Urinary bladder (tissue), 3 donors: ENCODE measurements at regions not wholly inside any gene's neighbourhood (a gene's known extent, or its start where the extent isn't known, plus 50 kb on each side); places are given as distances from the start of the nearest gene placed in this dataset.

ENCODE experiments used
- DNase-seq: peaks from one replicate; pipeline ENCODE4 v3.0.0-alpha.2; 2015; ENCODE audit errors: extremely low spot score
- H3K27ac ChIP-seq: one replicate; pipeline ENCODE4 v1.5.1; 2013; ENCODE audit warnings: low read depth, mild to moderate bottlenecking, moderate library complexity
- H3K36me3 ChIP-seq: one replicate; pipeline ENCODE4 v1.6.1; 2013; ENCODE audit warnings: mild to moderate bottlenecking, moderate library complexity; ENCODE audit not compliant: insufficient read depth
- H3K4me1 ChIP-seq: one replicate; pipeline ENCODE4 v1.6.1; 2013; ENCODE audit warnings: mild to moderate bottlenecking, moderate library complexity; ENCODE audit not compliant: insufficient read depth
- H3K4me3 ChIP-seq: one replicate; pipeline ENCODE4 v1.5.1; 2013; ENCODE audit warnings: low read depth, low read length
- WGBS: extraction: QIAGEN DNeasy Blood & Tissue Kit; methylation state at CpG from one replicate; pipeline ENCODE4 v1.1.7; 2013; 5-methylcytosine and 5-hydroxymethylcytosine counted together
- donor health status: healthy with polysubstance abuse.
- donor health status: healthy.

GRCh38 chr6:164578616-164579015 is 730.8 kb downstream of the C6orf118 start:
- no peak for DNase-seq
- Histone ChIP-seq H3K4me3 (no peak overlapping the region), H3K4me1 (no peaks in the 10 kb centered on the region), H3K27ac (no peak overlapping the region), H3K36me3 (no peaks in the 10 kb centered on the region)
- whole genome bisulfite sequencing: 84% methylated on average over 3 of the region's 3 CpGs

GRCh38 chr6:164570801-164571200 is 738.6 kb downstream of the C6orf118 start:
- Histone ChIP-seq H3K4me1 (no peaks in the 10 kb centered on the region), H3K36me3 (no peaks in the 10 kb centered on the region), H3K27ac (no peak overlapping the region), H3K4me3 (no peak overlapping the region)
- 68% methylated on average over 6 of the region's 6 CpGs for WGBS
- DNase-seq: no peak

- DNase-seq: no peak
Measured at GRCh38 chr6:164569509-164569908, 739.9 kb downstream of the C6orf118 start.

GRCh38 chr6:164563924-164564323 is 745.5 kb downstream of the C6orf118 start:
- no peak for DNase-seq

More at GRCh38 chr6:164569509-164569908, 739.9 kb downstream of the C6orf118 start:
- WGBS: 44% methylated on average over 1 of the region's 1 CpG
- H3K4me3 ChIP-seq: no peak overlapping the region
- H3K27ac ChIP-seq: no peak overlapping the region
- no peaks in the 10 kb centered on the region for H3K36me3 ChIP-seq
- no peaks in the 10 kb centered on the region for H3K4me1 ChIP-seq

GRCh38 chr6:164561656-164562055 is 747.7 kb downstream of the C6orf118 start:
- Histone ChIP-seq H3K4me3 (no peak overlapping the region), H3K27ac (no peak overlapping the region), H3K36me3 (no peaks in the 10 kb centered on the region), H3K4me1 (no peaks in the 10 kb centered on the region)
- no peak for DNase-seq
- 76% methylated on average over 1 of the region's 1 CpG for WGBS

More at GRCh38 chr6:164563924-164564323, 745.5 kb downstream of the C6orf118 start:
- no peaks in the 10 kb centered on the region for H3K4me1 ChIP-seq
- no peak overlapping the region for H3K4me3 ChIP-seq
- no peak overlapping the region for H3K27ac ChIP-seq
- 50% methylated on average over 2 of the region's 2 CpGs for WGBS
- H3K36me3 ChIP-seq: no peaks in the 10 kb centered on the region

GRCh38 chr6:164554700-164555476 is 754.5 kb downstream of the C6orf118 start:
- Histone ChIP-seq H3K4me1 (no peaks in the 10 kb centered on the region), H3K36me3 (no peaks in the 10 kb centered on the region), H3K27ac (no peak overlapping the region), H3K4me3 (no peak overlapping the region)
- 68% methylated on average over 10 of the region's 10 CpGs for WGBS
- no peak for DNase-seq

GRCh38 chr6:164554226-164554625 is 755.2 kb downstream of the C6orf118 start:
- DNase-seq: no peak
- Histone ChIP-seq H3K36me3 (no peaks in the 10 kb centered on the region), H3K4me3 (no peak overlapping the region), H3K27ac (no peak overlapping the region), H3K4me1 (no peaks in the 10 kb centered on the region)
- WGBS: 73% methylated on average over 3 of the region's 3 CpGs

GRCh38 chr6:164551706-164552105 is 757.7 kb downstream of the C6orf118 start:
- no peaks in the 10 kb centered on the region for H3K36me3 ChIP-seq
- 77% methylated on average over 4 of the region's 4 CpGs for WGBS
- no peaks in the 10 kb centered on the region for H3K4me1 ChIP-seq
- no peak for DNase-seq
- H3K4me3 ChIP-seq: no peak overlapping the region
- no peak overlapping the region for H3K27ac ChIP-seq

GRCh38 chr6:164547076-164547475 is 762.3 kb downstream of the C6orf118 start:
- DNase-seq: no peak
- no peak overlapping the region for H3K4me3 ChIP-seq
- no peaks in the 10 kb centered on the region for H3K4me1 ChIP-seq
- WGBS: 65% methylated on average over 3 of the region's 3 CpGs
- H3K36me3 ChIP-seq: no peaks in the 10 kb centered on the region
- H3K27ac ChIP-seq: no peak overlapping the region

- Histone ChIP-seq H3K4me1 (no peaks in the 10 kb centered on the region), H3K4me3 (no peak overlapping the region), H3K36me3 (no peaks in the 10 kb centered on the region), H3K27ac (no peak overlapping the region)
- WGBS: 81% methylated on average over 2 of the region's 2 CpGs
- DNase-seq: no peak
Measured at GRCh38 chr6:164546263-164546662, 763.1 kb downstream of the C6orf118 start.

GRCh38 chr6:164534070-164534766 is 775.2 kb downstream of the C6orf118 start:
- no peak overlapping the region for H3K27ac ChIP-seq
- WGBS: 81% methylated on average over 10 of the region's 10 CpGs
- no peak for DNase-seq
- H3K36me3 ChIP-seq: no peaks in the 10 kb centered on the region
- H3K4me3 ChIP-seq: no peak overlapping the region
- H3K4me1 ChIP-seq: no peaks in the 10 kb centered on the region

- Histone ChIP-seq H3K4me3 (no peak overlapping the region), H3K36me3 (no peaks in the 10 kb centered on the region), H3K4me1 (no peaks in the 10 kb centered on the region), H3K27ac (no peak overlapping the region)
- WGBS: 16% methylated on average over 5 of the region's 5 CpGs
- no peak for DNase-seq
Measured at GRCh38 chr6:164533045-164533362, 776.4 kb downstream of the C6orf118 start.

GRCh38 chr6:164532198-164533044 is 777.0 kb downstream of the C6orf118 start:
- WGBS: 27% methylated on average over 9 of the region's 9 CpGs
- H3K27ac ChIP-seq: no peak overlapping the region
- DNase-seq: no peak

More at GRCh38 chr6:164532198-164533044, 777.0 kb downstream of the C6orf118 start:
- H3K4me3 ChIP-seq: no peak overlapping the region
- H3K36me3 ChIP-seq: no peaks in the 10 kb centered on the region
- no peaks in the 10 kb centered on the region for H3K4me1 ChIP-seq
